ENCODE measurements at regions not wholly inside any gene's neighbourhood (a gene's known extent, or its start where the extent isn't known, plus 50 kb on each side); places are given as distances from the start of the nearest gene placed in this dataset.
A peak's percentile ranks its signal among the peaks of the same experiment; 100 is the strongest.

DNA sequence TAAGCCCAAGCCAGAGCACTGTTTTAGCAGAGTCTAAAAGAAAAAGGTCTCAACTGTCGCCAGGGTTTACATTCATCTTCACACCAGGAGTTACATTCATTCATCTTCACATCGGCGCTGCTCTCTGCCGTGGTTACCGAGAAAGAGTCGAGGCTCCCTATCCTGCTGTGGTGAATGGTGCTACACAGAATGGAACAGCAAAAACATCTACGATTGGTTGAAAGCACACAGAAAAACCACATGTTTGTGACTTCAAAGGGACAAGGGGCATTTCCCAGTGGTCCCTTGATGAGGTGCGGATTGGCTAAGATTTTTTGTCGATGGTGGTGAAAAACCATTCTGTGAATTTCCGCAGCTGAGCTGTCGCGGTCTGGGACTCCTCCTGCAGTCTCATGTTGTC is 231.1 kb downstream of the SIPA1L2 start:
- no peak overlapping the region for H3K4me3 ChIP-seq (ENCODE audit: low read length)
- ATAC-seq (ENCODE audit: poor library complexity) (no peak), DNase-seq (peak in 2 of 14 experiments; percentile 6 to 8)
- ChIA-PET CTCF (no interaction called here), POLR2A (no interaction called here)
- H3K36me3 ChIP-seq (ENCODE audit: insufficient read depth, low read length), result no peaks in the 10 kb centered on the region
- TF ChIP-seq CTCF (IDR thresholded peaks at IDR 0.05), result no peak
- no peaks in the 10 kb centered on the region for H3K27me3 Mint-ChIP-seq
- H3K4me3 Mint-ChIP-seq, result no peak overlapping the region
- H3K9me3 Mint-ChIP-seq, result no peaks in the 10 kb centered on the region
- no peaks in the 10 kb centered on the region for H3K4me1 ChIP-seq (ENCODE audit: insufficient read depth, low read length)
- intact Hi-C loops (cut with DNase I, micrococcal nuclease), result no loop called here
- no peaks in the 10 kb centered on the region for H3K27me3 ChIP-seq (ENCODE audit: control insufficient read depth in 1 of 2, insufficient read depth in 2 of 2, low read length in 2 of 2)
- H3K27ac ChIP-seq (ENCODE audit: low read depth in 1 of 2, low read length in 2 of 2), result no peak overlapping the region
- no peak overlapping the region for H3K27ac Mint-ChIP-seq
- H3K36me3 Mint-ChIP-seq (ENCODE audit: low read depth), result no peaks in the 10 kb centered on the region
- H3K4me1 Mint-ChIP-seq (ENCODE audit: low read depth), result no peaks in the 10 kb centered on the region
- no peaks in the 10 kb centered on the region for H3K9me3 ChIP-seq (ENCODE audit: control insufficient read depth in 1 of 2, insufficient read depth in 1 of 2, low read length in 2 of 2)

DNA sequence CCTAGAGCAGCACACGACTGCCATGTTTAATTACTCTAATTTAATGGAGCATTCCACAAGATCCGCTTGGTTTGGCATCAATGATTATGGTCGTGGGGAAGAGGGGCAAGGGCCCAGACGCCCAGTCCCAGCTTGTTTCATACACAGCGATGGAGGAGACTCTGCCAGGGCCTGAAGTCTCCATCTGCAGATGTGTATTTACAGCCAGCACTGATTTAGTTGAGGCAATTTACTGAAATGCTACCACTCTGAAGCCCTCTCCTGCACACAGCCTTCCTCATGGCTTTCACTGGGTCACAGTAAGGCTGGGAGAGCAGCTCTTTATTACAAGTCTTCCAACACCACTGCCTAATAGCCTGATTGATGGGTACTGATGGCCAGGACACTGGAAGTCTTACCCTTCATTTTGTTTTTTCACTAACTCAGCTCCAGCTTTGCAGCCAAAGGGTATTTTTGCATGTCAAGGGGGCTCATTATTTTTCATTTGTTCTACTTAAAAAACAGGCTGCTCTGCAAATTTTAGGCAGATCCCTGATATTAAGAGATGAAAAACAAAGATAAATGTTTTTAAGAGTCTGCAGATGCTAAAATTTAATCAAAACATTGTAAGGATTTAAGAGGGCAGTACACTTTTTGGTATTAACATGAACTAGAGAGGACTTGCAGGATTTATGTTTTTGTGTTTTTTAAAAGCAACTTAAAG is 236.3 kb downstream of the SIPA1L2 start:
- no peaks in the 10 kb centered on the region for H3K4me1 Mint-ChIP-seq (ENCODE audit: low read depth)
- H3K36me3 Mint-ChIP-seq (ENCODE audit: low read depth), result no peaks in the 10 kb centered on the region
- no peak for TF ChIP-seq CTCF (IDR thresholded peaks at IDR 0.05)
- Histone ChIP-seq H3K9me3 (ENCODE audit: control insufficient read depth in 1 of 2, insufficient read depth in 1 of 2, low read length in 2 of 2) (no peaks in the 10 kb centered on the region), H3K27ac (ENCODE audit: low read depth in 1 of 2, low read length in 2 of 2) (no peak overlapping the region), H3K4me1 (ENCODE audit: insufficient read depth, low read length) (no peaks in the 10 kb centered on the region), H3K4me3 (ENCODE audit: low read length) (no peak overlapping the region), H3K36me3 (ENCODE audit: insufficient read depth, low read length) (no peaks in the 10 kb centered on the region), H3K27me3 (ENCODE audit: control insufficient read depth in 1 of 2, insufficient read depth in 2 of 2, low read length in 2 of 2) (no peaks in the 10 kb centered on the region)
- CTCF ChIA-PET, result no interaction called here
- intact Hi-C loops (cut with DNase I, micrococcal nuclease), result no loop called here
- H3K27ac Mint-ChIP-seq, result no peak overlapping the region
- no peaks in the 10 kb centered on the region for H3K27me3 Mint-ChIP-seq
- POLR2A ChIA-PET, result no interaction called here
- ATAC-seq (ENCODE audit: poor library complexity) (no peak), DNase-seq (no peak)
- H3K9me3 Mint-ChIP-seq, result no peaks in the 10 kb centered on the region
- H3K4me3 Mint-ChIP-seq, result no peak overlapping the region

- ChIA-PET POLR2A (no interaction called here), CTCF (no interaction called here)
- Mint-ChIP-seq H3K36me3 (ENCODE audit: low read depth) (no peaks in the 10 kb centered on the region), H3K4me3 (no peak overlapping the region), H3K27me3 (no peaks in the 10 kb centered on the region), H3K9me3 (no peaks in the 10 kb centered on the region), H3K27ac (no peak overlapping the region), H3K4me1 (ENCODE audit: low read depth) (no peaks in the 10 kb centered on the region)
- Histone ChIP-seq H3K4me3 (ENCODE audit: low read length) (no peak overlapping the region), H3K9me3 (ENCODE audit: control insufficient read depth in 1 of 2, insufficient read depth in 1 of 2, low read length in 2 of 2) (no peaks in the 10 kb centered on the region), H3K27ac (ENCODE audit: low read depth in 1 of 2, low read length in 2 of 2) (no peak overlapping the region), H3K4me1 (ENCODE audit: insufficient read depth, low read length) (no peaks in the 10 kb centered on the region), H3K36me3 (ENCODE audit: insufficient read depth, low read length) (no peaks in the 10 kb centered on the region), H3K27me3 (ENCODE audit: control insufficient read depth in 1 of 2, insufficient read depth in 2 of 2, low read length in 2 of 2) (no peaks in the 10 kb centered on the region)
- ATAC-seq (ENCODE audit: poor library complexity) (no peak), DNase-seq (no peak)
- TF ChIP-seq CTCF (IDR thresholded peaks at IDR 0.05), result no peak
- intact Hi-C loops (cut with DNase I, micrococcal nuclease), result no loop called here
Observed at GRCh38 chr1:232393010-232393409, 236.9 kb downstream of the SIPA1L2 start.
